ENCODE measurements at regions not wholly inside any gene's neighbourhood (a gene's known extent, or its start where the extent isn't known, plus 50 kb on each side); places are given as distances from the start of the nearest gene placed in this dataset.

DNA sequence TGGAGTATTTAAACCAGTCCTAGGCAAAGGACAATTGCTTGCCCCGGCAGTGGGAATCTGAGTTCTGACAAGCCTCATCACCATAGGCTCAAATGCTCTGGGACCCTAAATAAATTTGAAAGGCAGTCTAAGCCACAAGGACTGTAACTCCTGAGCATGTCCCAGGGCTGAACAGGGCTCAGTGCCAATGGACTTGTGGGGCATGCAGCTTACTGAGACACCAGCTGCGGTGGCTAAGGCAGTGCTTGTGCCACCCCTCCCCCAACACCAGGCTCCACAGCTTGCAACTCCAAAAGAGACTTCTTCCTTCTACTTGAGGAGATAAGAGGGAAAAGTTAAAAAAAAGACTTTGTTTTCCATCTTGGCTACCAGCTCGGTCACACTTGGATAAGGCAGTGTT lies 289.7 kb upstream of the DCBLD2 start:
- DNase-seq (ENCODE audit: low spot score) = no peak

DNA sequence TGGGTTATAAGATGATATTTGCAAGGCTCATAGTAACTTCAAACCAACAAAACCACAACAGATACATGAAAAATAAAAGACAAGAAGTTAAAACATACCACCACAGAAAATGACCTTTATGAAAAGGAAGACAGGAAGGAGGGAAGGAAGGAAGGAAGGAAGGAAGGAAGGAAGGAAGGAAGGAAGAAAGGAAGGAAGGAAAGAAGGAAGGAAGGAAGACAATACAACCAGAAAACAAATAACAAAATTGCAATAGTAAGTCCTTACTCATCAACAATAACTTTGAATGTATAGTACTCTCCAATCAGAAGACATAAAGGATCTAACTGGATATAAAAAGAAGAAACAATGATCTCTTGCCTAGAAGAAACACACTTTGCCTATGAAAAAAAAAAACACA lies 287.4 kb upstream of the DCBLD2 start:
- no peak for DNase-seq (ENCODE audit: low spot score)

DNA sequence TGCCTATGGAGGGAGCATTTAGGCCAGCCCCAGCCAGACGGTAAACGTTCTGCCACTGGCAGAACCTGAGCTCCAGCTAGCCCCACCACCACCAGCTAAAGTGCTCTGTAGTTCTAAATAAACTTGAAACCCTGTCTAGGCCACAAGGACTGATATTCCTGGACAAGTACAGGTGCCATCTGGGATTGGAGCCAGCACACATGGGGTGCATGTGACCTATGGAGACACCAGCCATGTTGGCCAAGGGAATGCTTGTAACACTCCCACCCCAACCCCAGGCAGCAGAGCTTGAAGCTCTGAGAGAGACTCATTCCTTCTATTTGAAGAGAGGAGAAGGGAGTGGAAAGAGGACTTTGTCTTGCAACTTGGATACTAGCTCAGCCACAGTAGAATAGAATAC lies 284.5 kb upstream of the DCBLD2 start:
- no peak for DNase-seq (ENCODE audit: low spot score)

DNA sequence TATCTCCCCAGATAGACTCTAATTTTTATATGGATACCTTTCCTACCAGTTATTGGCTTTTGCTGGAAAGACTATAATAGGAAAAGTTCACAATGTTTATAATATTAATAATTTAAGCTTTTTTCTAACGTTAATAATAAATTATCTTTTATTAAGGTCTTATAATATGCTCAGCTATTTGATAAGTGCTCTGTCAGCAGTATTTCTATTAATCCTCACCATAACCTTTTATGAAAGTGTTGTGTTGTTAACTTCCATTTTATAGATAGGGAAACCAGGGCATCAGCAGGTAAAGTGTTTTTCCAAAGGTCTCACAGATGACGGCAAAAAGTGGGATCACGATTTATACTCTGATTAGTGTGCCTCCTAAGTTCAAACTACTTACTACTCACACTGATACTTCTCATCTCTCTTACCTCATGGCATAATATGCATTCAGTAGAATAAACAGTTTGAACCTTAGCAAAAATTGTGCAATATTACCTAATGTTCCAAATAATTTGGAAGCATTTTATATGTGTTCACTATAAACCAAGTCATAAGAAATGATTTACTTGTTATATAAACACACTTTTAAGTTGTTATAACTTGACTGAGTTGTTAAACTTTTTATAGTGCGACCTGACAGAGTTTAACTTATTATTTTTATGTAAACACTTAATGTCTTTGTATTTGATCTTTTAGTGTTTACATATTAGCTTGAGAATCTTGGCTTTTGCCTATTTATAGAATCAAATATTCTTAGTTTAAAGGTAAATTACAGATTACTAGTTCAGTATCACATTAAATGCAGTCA lies 274.9 kb upstream of the DCBLD2 start:
- DNase-seq (ENCODE audit: low spot score) = no peak

DNA sequence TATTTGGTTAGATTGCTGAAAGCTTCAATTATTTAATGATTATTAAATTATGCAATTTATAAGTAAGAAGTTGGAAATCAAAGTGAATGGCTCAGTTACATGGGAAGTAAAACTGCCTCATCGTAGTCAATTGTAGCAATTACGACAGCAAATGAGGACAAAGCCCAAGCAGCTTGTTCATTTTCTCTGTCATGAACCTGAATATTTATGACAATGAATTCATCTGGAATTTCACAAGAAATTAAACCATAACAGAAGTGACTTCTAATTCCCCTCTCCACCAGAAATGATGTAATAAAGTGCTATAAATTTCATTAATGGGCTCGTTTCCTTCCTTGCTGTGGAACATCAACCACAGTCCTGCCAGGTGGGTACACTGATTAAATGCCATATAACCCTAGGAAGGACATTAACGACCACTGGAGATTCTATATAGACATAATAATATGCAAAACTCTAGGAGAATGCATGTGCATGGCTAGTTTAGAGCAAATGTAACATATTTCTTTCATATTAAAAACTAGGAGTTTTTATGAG lies 273.8 kb upstream of the DCBLD2 start:
- no peak for DNase-seq (ENCODE audit: low spot score)

DNA sequence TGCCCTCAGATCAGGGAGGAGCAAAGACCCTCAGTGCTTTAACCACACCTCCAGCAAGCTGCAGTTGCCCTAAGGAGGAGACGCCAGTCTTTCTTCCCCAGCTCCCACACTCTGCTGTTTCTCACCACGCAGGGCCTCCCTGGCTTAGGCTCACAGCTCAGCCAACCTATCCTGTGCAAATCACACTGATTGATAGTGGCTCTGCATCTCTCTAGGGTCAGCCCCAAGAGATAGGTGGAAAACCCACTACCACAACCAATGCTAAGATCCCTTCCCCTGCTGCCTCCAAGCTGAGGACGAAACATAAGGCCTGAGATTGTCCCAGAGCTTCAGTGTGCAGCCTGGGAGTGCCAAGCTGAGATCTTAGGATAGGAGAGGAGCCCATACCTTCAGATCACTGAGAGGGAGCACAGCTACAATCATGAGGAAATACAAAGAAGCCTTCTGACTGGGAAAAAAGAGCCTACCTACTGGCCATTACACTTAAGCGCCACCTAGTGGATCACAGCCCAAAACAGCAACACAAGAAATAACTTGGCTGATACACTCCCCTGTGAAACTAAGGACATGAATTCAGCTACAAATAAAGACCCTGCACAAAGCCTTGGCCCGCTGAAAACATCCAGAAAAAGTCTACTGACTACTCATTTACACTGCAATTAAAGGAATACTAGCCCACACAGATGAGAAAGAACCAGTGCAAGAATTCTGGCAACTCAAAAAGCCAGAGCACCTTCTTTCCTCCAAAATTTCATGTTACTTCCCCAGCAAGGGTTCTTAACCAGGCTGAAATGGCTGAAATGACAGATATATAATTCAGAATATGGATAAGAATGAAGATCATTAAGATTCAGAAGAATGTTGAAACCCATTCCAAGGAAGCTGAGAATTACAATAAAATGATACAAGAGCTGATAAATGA lies 271.5 kb upstream of the DCBLD2 start:
- DNase-seq (ENCODE audit: low spot score) = no peak

DNA sequence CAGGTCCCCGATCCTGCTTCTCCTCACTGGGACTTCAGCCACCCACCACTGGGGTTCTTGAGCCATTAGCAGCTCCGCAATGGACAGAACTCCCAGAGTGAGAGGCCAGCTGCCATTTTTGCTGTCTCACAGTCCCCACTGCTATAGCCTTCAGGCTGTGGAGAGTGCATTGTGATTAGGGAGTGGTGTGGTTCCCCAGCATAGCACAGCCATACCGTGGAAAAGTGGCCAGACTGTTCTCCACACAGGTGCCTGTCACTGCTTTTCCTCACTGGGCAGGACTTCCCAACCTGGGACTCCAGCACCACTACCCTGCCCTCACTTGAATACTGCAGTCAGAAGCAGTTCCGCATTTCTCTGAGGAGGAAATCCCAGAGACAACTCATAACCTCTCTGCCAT lies 270.3 kb upstream of the DCBLD2 start:
- DNase-seq (ENCODE audit: low spot score) = no peak

DNA sequence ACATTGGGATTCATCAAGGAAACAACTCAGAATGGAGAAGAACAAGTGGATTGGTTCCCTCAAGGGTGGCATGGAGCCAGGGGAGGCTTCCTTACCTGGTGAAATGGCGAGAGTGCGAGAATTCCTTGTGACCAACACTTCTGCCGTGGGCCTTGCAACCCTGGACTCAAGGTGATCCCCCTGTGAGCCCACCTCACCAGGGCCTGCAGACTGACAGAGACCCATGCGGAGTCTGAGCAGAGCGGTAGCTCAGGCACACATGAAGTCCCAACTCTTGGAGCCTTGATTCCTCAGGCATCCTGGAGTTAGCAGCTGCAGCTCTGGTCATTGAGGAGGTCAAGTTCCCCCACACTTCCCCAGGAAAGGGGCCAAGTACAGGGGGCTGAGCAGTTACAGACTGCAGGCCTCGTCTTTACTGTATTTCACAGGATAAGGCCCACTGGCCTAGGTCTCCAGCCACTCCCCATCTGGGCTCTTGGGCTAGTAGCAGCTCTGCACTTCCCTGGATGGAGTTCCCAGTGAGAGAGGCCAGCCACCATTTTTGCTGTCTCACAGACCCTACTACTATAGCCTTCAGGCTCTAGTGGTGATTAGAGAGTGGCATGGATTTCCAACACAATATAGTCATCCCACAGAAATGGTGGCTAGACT lies 269.5 kb upstream of the DCBLD2 start:
- no peak for DNase-seq (ENCODE audit: low spot score)

DNA sequence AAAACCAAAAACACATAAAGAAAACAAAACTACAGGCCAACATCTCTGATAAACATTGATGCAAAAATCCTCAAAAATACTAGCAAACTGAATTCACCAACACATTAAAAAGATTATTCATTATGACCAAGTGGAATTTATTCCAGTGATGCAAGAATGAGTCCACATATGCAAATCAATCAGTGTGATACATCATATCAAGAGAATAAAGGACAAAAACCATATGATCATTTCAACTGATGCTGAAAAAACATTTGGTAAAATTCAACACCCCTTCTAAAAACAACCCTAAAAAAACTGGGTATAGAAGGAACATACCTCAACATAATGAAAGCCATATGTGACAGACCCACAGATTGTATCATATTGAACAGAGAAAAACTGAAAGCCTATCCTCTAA lies 265.6 kb upstream of the DCBLD2 start:
- DNase-seq (ENCODE audit: low spot score) = no peak

DNA sequence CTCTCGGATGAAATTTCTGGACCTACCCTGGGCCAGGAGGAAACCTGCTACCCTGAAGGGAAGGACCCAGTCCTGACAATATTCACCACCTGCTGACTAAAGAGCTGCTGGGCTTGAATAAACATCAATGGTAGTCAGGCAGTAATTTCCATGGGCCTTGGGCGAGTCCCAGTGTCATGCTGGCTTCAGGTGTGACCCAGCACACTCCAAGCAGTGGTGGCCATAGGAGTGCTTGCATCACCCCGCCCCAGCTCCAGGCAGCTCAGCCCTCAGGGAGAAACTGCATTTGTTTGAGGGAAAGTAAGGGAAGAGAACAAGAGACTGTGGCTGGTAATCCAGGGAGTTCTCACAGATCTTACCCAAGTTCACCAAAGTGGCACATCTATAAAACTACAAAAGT lies 261.8 kb upstream of the DCBLD2 start:
- DNase-seq (ENCODE audit: low spot score) = no peak

DNA sequence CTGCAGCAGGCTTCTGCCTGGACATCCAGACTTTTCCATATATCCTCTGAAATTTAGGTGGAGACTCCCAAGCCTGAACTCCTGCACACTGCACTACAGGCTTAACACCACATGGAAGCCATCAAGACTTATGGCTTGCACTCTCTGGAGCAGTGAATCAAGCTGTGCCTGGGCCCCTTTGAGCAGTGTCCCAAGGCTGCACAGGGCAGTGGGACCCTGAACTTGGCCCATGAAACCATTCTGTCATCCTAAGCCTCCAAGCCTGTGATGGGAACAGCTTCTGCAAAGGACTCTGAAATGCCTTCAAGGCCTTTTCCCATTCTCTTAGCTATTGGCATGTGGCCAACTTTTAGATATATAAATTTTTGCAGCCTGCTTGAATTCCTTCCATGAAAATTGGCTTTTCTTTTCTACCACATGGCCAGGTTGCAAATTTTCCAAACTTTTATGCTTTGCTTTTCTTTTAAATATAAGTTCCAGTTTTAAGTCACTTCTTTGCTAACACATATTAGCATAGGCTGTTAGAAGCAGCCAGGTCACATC lies 257.8 kb upstream of the DCBLD2 start:
- no peak for DNase-seq (ENCODE audit: low spot score)

DNA sequence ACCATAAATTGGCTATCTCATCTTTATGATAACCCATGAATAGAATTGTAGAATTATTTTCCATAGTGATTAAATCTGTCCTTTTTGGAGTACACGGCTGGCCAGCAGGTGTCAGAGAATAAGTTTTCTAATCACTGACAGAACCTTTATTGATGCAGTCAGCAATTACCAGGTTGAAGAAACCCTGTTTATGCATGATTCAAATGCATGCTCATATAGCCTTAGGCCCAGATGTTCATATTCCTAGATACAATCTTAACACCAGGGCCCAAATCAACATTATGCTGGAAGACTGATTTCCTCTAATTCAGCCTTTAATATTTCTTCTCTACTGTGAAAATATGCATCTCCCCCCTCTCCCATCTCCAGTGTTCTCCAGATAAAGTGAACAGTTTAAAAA lies 243.5 kb upstream of the DCBLD2 start:
- DNase-seq (ENCODE audit: low spot score) = no peak

DNA sequence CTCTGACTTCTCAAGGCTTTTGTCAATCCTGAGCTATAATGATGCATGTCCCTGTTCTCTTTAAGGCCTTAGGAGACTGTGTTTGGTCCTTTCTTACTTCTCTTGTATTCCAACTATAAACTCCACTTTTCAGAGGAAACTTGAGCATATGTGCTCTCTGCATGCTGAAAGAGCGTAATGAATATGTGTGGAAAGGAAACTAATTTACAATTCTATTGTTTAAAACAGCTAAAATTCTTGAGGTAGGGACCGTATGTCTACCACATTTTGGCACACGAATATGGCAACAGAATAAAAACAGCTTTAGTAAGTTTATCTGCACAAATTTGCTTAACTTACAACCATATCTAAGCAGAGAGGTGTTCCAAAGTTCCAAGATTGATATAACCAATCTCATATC lies 242.0 kb upstream of the DCBLD2 start:
- DNase-seq (ENCODE audit: low spot score) = no peak

DNA sequence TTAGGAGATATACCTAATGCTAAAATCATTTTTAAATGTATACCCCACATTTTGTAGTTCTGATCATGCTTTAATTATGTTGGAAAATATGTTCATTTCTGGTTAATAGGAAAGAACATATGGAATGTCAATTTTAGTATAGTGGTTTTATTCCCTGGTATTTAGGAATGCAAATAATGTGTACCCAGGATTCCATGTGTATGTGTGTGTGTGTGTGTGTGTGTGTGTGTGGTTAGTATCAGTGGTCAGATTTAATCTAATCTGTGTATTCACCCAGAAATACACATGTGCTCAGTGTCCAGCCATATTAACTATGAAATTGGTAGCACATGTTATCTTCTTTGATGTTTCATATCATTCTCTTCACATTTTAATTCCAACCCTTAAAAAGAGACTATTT lies 233.5 kb upstream of the DCBLD2 start:
- DNase-seq (ENCODE audit: low spot score) = no peak

DNA sequence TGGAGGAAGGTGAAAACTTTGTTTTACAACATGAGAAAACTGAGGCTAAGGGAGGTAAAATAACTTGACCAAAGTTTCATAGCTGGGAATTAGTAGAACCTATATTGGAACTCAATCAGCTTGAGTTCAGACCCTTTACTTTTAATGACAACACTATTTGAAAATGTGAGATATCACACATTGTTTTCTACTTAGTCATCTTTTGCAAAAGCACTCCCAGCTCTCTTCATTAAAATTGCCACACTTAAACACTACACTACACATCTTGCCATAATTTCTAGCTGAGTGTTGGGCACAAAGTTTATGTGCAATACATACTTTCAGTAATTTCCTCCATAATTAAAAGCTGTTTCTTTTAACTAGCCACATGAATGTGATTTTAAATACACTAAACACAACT lies 230.4 kb upstream of the DCBLD2 start:
- no peak for DNase-seq (ENCODE audit: low spot score)

DNA sequence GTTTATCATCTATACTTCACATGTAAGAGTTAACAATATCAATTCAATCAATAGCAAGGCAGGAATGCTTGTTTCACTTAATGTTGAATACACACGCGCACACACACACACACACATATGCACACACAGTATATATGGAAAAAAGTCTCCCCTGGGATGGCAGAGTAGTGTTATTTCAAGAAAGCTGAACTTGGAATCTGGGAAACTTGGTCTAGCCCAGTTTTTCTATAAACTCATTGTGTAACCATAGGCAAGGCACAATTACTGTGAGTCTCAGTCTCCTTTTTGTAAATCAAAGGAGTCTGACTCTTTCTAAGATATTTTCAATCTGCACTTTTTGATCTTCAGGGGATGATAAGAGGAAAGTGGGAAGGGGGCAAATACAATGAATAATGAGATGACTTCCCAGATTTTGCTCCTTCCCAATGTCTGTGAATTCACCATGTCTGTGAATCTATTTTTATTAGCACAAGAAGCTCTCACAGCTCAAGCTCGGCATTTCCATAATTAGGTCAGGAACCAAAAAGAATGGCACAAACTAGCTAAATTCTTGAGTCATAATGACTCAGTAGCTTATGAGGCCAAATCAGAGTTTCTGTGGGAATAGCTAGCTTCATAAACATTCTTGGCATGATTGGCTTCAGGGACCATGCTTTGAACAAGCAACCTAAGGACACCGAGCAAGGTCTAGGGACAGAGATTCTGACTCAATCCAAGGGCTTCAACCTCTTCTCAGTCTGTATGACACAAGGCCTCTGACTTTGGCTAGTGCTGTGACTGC lies 227.4 kb upstream of the DCBLD2 start:
- no peak for DNase-seq (ENCODE audit: low spot score)

DNA sequence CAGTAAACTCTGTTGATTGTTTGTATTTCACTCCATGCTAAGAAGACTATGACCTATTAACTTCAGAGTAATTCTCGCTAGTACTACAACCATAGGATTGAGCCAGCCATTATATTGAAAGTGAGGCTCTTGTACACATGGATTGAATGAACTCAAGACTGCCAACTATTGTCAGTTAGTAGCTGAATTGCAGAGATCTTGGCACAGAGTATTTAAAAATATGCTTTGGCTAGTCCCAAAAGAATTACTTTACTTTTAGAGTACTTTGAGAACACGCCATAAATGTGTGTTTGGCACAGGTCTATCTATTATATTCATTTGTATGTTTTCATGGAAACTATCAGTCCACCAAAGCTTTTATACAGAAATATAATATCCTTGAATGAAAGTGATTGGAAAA lies 226.7 kb upstream of the DCBLD2 start:
- DNase-seq (ENCODE audit: low spot score) = no peak

DNA sequence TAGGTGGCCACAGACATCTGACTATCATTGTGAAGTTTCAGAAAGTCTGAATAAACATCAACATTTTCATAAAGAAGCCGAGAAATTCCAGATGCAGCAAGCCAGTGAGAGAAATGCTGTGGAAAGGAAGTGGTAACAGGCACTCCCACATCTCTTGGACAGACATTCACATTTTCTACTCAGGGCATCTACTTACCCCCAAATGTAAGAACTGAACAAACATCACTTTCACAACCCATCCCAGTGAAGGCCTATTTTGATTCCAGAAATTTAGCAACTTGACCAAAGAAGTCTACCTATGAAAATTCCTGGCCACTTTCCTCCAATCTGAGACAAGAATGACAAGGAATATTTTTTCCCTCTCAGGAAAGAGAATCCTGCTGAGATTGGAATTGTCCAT lies 224.8 kb upstream of the DCBLD2 start:
- DNase-seq (ENCODE audit: low spot score) = no peak

DNA sequence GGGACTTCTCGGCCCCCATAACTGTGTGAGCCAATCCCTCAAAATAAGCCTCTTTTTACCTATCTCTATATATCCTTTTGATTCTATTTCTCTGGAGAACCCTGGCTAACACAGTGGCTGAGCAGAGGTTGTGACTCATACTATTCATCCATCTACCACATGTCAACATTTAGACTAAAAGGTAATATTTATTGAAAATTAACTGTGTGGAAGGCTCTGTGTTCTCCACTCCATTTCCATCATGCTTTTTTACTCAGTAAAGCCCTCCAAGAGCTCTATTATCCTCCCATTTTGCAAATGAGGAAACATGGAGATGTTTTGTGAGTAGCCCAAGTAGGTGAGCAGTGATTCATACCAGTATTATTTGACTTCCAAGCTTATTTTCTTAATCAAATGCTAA lies 217.9 kb upstream of the DCBLD2 start:
- no peak for DNase-seq (ENCODE audit: low spot score)

DNA sequence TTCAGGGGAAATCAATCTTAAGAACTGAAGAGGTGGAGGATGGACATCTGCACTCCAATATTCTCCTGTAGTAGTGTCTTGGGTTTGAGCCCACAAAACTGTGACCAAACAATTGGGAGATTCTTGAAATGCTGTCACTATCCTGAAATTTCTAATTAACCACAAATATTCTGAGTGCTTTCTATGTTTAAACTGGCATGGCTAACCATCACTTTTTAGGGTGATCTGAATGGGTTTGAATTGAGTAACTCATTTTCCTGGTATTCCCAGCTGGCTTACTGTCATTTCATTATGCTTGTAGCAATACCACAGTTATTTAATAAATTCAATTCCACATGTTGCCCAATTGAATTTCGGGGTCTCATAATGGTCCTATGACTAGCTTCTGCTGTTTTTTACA lies 216.9 kb upstream of the DCBLD2 start:
- no peak for DNase-seq (ENCODE audit: low spot score)

DNA sequence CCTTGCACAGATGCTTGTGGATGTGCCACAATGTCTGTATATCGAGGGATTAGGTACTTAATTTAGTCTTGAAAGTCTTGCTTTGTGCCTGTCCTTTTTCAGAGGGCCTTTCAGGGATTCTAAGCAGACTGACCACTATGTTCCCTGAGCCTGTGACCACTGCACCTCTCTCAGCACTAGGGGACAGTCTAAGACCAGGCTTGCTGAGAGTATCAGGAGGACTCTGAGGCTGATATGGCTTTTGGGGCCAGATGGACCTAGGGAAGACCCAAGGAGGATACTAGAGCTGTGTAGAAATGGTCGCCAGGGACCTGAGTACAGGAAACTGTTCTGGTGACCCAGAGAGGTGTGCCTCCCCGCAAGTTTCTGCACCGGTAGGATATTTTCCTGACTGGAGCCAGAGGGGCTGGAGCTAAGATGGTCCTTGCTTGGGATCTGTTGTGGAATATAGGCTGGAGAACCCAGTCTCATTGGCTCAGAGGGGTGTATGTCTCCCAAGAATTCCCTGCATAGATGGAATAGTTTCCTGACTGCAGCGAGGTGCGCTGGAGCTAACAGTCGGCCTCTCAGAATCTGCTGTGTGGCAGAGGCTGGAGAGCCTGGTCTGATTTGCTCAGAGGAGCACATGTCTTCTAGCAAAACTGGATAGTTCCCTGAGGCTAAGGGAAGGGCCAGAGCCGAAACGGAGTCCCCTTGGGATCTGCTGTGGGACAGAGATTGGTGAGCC lies 213.2 kb upstream of the DCBLD2 start:
- DNase-seq (ENCODE audit: low spot score) = no peak
